NCI-H2196 treated with DMSO at 0.1 percent for 48 hours (cell line): ENCODE measurements at regions not wholly inside any gene's neighbourhood (a gene's known extent, or its start where the extent isn't known, plus 50 kb on each side); places are given as distances from the start of the nearest gene placed in this dataset.

Source experiments
- DNase-seq: peaks from one replicate; lab custom pipeline; 2025; ENCODE audit not compliant: unreplicated experiment; lab: John Stamatoyannopoulos, UW

DNA sequence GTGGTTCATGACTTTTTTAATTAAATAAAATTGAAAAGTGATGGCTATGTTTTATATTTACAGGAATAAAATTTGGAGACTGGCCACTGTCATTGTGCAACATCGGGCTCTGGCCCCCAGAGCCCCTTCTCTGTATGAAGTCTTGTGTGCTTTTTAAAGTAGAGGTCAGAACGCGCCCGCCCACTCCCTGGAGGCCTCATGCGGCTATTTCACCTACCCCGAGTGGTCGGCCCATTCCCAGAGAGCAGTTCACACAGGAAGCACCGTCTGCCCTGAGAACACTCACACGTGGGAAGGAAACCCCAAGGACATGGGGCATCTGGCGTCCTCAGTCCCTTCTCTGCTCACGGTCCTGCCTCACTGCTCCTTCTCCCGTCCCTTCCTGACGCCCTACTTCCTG, 296.9 kb upstream of the SALL3 start:
- no peak for DNase-seq

GRCh38 chr18:78683191-78684010, 296.2 kb upstream of the SALL3 start:
- DNase-seq, result no peak

DNA sequence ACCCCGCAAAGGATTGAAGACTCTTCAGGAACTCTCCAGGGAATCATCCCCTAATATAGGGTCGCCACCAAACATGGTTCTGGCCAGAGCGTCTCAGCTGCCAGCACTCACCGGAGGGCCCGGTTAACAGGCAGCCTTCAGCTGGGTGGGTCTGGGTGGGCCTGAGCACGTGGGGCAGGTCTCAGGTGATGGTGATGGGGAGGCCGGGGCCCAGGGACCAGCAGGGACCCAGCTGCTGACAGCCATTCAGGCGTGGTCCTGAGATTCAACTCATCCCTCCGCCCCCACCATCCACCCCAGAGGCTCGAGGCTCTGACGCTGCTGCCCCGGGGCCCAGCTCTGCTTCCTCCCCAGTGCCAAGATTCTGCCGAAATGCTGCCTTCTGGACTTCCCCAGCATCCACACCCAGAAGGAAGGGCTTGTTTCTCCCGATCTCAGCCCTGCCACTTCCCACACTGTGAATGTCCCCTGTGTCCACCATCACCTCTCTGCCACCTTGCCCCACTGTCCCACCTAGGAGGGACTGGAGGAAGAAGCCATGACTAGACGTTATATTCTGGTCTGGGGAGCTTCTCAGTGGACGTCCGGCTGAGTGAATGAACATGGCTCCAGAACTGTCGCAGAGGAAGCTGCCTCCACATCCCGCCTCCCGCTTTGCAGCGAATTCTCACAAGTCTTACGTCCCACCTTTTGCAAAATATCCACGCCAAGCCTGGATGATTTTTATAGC, 294.2 kb upstream of the SALL3 start:
- DNase-seq, result no peak

DNA sequence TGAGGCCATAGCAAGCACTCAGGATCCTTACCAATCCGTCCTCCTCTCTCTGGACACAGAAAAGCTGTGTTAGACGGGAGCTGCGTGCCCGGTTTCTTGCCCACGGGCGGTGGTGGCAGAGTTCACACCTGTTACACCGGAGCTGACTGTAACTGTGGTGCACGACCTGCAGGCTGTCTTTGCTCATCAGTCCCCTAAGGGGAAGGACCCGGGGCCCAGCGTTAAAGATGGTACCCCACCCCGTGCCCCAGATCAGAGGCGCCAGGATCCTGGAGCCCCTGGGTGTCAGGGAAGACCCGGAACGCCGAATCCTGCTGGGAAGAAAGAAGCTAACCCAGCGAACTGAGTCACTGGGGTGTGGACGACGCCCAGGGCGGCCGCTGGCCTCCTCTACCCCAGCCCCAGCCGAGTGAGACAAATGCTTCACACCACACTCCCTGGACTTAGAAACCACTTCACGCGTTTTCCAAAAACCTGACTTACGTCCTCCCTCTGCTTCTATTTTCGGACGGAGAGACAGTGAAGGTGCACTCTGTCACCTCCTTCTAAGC, 293.6 kb upstream of the SALL3 start:
- DNase-seq, result no peak

DNA sequence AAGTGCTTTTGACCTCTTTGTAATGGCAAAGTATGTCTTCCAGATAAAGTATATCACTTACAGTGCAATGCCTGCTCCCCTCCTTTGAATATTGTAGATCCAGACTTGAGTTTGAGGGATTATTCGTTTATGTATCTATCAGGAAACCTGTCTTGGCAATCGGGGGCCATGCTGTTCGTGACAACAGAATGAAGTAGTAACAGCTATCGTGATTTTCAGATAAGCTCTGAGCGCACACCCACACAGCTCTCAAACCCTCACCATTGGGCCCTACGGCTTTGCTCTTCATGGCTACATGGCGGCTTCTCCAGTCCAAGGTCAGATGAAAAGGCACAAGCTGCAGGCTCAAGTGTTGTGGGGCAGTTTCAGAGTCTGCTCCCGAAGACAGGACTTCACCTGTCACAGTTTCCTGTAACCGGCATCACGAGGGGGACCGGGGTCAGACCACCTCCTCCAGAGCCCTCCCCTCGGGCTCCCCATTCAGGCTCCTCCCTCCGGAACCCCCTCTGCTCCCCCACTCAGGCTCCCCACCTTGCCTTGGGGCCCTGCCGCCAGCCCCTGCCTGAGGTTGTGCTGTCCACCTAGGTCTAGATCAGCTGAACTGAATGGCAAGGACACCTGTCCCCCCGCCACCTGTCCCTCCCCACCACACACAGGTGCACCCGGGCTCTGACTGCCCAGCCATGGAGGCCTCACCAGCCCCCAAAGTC, 292.5 kb upstream of the SALL3 start:
- DNase-seq, result no peak

DNA sequence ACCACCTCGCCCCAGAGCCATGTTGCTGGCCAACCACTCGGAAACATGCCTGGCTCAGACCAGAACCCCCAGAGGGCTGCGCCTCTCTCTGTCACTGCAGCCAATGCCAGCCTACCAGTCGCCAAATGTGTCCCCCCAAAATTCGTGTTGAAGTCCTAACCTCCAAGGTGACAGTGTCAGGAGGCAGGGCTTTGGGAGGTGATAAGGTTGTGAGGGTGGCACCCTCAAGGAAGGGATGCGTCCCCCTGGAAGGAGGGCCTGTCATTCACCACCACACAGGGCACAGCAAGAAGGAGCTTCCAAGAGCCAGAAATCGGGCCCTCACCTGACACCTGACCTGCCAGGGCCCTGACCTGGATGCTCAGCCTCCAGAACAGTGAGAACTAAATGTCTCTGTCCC, 291.9 kb upstream of the SALL3 start:
- no peak for DNase-seq

GRCh38 chr18:78688249-78688648, 291.4 kb upstream of the SALL3 start:
- DNase-seq, result no peak

DNA sequence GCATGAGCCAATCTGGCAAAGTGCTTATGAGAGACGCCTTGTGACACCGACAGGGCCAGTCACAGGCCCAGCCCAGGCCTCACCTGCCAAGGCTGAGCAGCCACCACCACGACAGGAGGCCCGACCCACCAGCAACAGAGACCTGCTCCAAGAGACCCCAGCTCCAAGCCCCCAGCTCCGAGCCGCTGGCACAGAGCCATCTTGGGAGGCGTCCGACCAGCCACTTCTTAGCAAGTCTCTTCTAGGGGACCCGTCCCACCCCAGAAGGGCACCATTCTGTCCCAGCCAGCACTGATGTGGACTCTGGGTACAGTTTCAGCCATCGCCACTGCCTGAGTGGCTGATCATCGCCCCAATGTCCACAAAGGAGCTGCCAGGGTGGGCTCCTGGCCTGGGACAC, 290.7 kb upstream of the SALL3 start:
- DNase-seq, result no peak

- DNase-seq, result no peak
Measured at GRCh38 chr18:78689606-78690005, 290.0 kb upstream of the SALL3 start.

DNA sequence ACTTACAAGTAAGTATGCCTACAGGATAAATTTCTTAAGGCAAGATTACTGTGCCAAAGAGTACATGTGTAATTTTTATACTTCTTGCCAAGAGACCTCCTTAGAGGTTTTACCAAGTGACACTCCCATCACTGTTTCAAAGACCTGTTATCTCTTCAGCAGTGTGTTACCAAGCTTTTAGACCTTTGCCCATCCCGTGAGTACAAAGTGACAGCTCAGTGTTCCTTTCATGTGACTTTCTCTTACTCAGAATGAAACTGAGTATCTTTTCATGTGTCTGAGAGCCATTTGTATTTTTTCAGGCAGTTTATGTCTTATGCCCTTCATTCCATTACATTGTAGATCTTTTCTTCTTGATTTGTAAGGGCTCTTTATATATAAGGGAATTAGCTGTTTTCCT, 287.5 kb upstream of the SALL3 start:
- no peak for DNase-seq

GRCh38 chr18:78693429-78693828, 286.2 kb upstream of the SALL3 start:
- no peak for DNase-seq

DNA sequence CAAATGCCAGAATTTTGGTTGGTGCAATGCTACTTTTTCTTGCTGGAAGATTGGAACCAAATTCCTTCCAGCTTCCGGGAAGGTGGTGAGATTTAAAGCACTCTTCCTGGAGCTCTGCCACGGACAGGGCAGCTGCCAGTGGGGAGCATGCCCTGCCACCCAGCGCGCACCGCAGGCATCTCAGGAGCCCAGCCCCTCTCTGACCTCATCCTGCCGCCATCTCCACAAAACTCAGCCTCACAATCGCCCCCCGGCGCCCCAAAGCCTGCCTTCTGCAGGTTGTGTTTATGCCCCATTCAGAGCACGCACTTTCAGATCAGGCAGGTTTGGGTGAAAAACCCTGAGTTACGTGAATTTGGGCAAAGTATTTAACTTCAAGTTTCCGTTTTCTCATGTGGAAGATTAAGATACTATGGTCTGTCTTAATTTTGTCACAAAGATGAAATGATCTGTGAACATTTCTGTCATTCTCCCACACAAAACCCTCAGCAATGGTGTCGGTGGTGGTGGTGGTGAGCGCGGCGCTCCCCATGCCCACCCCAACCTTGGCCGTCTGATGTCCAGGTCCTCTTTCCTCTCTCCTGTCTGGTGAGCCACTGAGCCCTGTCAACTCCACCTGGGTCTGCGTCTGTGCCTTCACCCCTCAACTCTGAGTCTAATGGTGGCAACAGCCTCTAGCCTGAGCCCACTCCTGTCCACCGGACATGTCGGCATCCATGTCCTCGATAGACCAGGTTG, 282.8 kb upstream of the SALL3 start:
- no peak for DNase-seq

GRCh38 chr18:78697446-78697845, 282.2 kb upstream of the SALL3 start:
- DNase-seq, result no peak

- no peak for DNase-seq
Measured at GRCh38 chr18:78698914-78699313, 280.7 kb upstream of the SALL3 start.

DNA sequence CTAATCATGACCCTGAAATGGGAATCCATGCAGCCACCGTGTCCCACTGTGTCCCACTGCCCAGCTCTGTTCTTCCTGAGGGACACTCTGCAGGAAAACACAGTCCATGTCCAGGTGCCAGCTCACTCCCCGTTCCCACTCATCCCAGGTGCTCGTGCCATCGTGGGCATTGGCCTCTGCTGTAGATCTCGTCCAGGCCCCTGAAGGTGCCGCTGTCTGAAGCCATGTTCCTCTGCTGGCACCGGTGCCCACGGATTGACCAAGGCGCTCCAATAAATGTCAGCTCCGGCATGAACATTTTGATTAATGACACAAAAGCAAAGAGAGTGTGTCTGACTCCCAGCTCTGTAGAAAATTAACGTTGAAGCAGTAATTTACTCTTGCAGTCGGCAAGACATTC, 280.1 kb upstream of the SALL3 start:
- DNase-seq, result no peak

DNA sequence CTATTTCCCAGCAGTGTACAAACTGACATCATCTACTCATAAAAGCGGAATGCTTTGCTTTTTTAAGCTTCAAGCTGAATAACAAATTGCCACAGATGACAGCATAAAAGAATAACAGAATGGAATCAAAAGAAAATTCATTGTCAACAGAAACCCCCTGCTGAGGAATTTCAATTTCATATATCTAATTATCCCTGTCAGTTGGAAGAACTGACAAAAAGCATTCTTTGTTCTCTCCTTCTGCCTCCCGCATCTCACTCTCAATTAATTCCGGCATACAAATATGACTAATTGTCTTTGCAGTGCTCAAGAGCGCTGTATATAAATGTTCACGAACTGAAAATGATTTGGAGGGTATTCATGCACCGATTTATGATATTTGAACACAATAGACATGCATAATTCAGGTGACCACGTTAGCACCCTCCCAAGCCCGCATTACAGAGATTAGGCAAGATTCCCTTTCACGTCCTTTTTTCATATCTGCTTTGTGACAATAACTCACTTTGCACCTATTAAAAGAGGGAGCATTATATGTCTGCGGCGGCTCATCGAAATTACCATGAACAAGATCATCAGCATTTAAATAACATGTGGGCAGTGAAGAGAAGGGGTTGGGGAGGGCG, 277.7 kb upstream of the SALL3 start:
- DNase-seq, result no peak

DNA sequence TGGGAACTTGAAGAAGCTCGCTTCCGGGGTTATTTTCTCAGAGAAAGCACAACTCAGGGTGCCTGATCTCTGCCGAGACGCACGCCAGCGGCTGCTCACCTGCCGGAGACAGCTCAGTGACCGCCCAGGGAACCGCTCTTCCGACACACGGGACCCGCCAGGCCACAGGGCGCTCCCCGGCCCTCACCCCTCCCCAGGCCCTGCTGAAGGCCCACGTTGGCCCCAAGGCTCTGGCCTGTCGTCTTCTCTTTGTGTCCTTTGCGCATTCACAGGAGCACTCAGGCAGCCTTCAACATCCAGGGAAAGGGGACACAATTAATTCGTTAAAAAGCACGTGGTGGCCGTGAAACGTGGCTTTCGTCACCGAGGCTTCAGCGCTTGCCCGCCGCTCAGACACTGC, 276.3 kb upstream of the SALL3 start:
- DNase-seq, result no peak

GRCh38 chr18:78704971-78705461, 274.6 kb upstream of the SALL3 start:
- DNase-seq, result no peak

DNA sequence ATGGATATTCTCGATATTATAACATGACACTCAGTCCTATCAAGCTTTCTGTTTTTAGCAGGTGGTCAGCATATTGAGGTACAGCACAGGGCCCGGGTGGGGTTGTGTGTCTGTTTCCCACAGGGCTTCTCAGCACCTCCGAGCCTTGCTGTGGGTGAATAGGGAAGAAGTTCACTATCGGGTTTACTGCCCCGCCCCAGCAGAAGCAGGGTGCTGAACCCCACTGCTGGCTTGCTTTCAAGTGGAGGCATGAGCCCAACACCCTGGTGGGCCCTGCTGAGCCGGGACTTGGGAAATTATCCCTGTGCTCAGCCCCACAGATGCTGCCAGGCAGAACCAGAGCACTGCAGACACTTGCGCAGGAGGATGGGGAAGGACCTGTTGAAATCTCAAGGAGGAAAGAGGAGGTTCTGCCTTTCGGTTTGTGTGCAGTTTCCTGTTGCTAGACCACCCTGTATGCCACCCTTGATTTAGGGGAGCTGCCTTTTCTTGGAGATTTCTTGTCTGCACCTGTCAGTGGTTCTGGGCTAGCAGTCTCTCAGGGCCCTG, 270.3 kb upstream of the SALL3 start:
- no peak for DNase-seq

GRCh38 chr18:78711316-78711715, 268.3 kb upstream of the SALL3 start:
- DNase-seq, result no peak
